Adrenal gland (tissue), 5 donors: ENCODE measurements at regions not wholly inside any gene's neighbourhood (a gene's known extent, or its start where the extent isn't known, plus 50 kb on each side); places are given as distances from the start of the nearest gene placed in this dataset.

Experiments used
- POLR2A ChIP-seq, 2 donors: fragments of 450-650 bp; IDR thresholded peaks; one replicate each; pipeline ENCODE4 v1.6.1; 2017; ENCODE audit warnings: antibody characterized with exemption in 2 of 2, mild to moderate bottlenecking in 2 of 2, moderate library complexity in 1 of 2
- TF ChIP-seq, protein P1 (sequence below), 6 experiments: fragments of 450-650 bp in 4 of 6; fragments of 200-600 bp in 2 of 6; sonication (generic) in 1 of 6; IDR thresholded peaks; 1 replicate in 5 of 6; 2 replicates in 1 of 6; pipeline versions ENCODE4 v1.5.1 to v1.8.0; 2016 to 2021; ENCODE audit warnings: antibody characterized with exemption in 6 of 6, mild to moderate bottlenecking in 2 of 6, moderate library complexity in 1 of 6
- donor health status: DM: no; HTN: no; CAD: no.

DNA sequence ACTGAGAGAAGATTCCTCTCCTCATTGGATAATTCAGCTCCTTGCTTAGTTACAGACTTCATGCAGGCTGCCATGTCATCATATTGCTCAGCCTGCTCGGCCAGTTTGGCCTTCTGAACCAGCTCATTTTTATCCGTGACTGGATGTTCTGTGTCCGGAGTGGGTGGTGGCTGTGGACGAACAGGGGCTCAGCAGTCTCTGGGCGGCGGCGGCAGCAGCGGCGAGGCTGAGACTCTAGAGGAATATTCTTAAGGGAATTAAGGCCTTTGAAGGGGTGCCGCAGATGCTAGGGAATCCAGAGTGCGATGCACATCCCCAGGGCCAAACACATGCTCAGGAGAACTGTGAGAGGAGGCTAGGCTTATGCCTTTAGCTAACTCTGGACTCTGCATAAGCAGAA, 97.9 kb upstream of the GYPC start:
- TF ChIP-seq, protein P1, sequence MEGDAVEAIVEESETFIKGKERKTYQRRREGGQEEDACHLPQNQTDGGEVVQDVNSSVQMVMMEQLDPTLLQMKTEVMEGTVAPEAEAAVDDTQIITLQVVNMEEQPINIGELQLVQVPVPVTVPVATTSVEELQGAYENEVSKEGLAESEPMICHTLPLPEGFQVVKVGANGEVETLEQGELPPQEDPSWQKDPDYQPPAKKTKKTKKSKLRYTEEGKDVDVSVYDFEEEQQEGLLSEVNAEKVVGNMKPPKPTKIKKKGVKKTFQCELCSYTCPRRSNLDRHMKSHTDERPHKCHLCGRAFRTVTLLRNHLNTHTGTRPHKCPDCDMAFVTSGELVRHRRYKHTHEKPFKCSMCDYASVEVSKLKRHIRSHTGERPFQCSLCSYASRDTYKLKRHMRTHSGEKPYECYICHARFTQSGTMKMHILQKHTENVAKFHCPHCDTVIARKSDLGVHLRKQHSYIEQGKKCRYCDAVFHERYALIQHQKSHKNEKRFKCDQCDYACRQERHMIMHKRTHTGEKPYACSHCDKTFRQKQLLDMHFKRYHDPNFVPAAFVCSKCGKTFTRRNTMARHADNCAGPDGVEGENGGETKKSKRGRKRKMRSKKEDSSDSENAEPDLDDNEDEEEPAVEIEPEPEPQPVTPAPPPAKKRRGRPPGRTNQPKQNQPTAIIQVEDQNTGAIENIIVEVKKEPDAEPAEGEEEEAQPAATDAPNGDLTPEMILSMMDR (IDR thresholded peaks at IDR 0.05): no peak
- no peak for TF ChIP-seq POLR2A (IDR thresholded peaks at IDR 0.05)
